Body of pancreas (tissue), 4 donors: ENCODE measurements at regions not wholly inside any gene's neighbourhood (a gene's known extent, or its start where the extent isn't known, plus 50 kb on each side); places are given as distances from the start of the nearest gene placed in this dataset.

Experiments
- ATAC-seq: fragments of 150-250 bp; one replicate; pipeline ENCODE4 v1.9.1; 2016
- DNase-seq, 4 donors: peaks; one replicate each; pipeline ENCODE4 v3.0.0-alpha.2; 2019
- H3K27ac ChIP-seq, 4 donors: fragments of 200-600 bp; sonication (generic); 1 replicate in 3 of 4; 2 replicates in 1 of 4; pipeline versions ENCODE4 v1.5.1 to v1.6.1; 2016 to 2019; ENCODE audit warnings: mild to moderate bottlenecking in 1 of 4, mixed read lengths in 1 of 4, moderate library complexity in 1 of 4
- H3K27me3 ChIP-seq, 2 donors: fragments of 200-600 bp; sonication (generic); one replicate each; pipeline ENCODE4 v1.6.0; 2016; ENCODE audit warnings: mild to moderate bottlenecking in 1 of 2
- H3K36me3 ChIP-seq, 2 donors: fragments of 200-600 bp; sonication (generic); replicated peaks in 1 of 2; 2 replicates each; pipeline ENCODE4 v1.5.1; 2016; ENCODE audit warnings: low read depth in 2 of 2; ENCODE audit not compliant: insufficient read depth in 1 of 2
- H3K4me1 ChIP-seq: fragments of 200-600 bp; sonication (generic); one replicate; pipeline ENCODE4 v1.6.0; 2016
- H3K4me3 ChIP-seq, 2 donors: fragments of 200-600 bp; sonication (generic); 1 replicate in 1 of 2; 2 replicates in 1 of 2; pipeline ENCODE4 v1.5.1; 2016 to 2019
- H3K9me3 ChIP-seq, 3 donors: fragments of 200-600 bp; sonication (generic); 1 replicate in 2 of 3; 2 replicates in 1 of 3; pipeline ENCODE4 v1.5.1; 2016
- CTCF ChIP-seq, 7 experiments: fragments of 450-650 bp in 4 of 7; fragments of 200-600 bp in 3 of 7; sonication (generic) in 3 of 7; IDR thresholded peaks; one replicate each; pipeline ENCODE4 v1.5.1; 2016 to 2019; ENCODE audit warnings: antibody characterized with exemption in 7 of 7
- POLR2A ChIP-seq, 3 donors: fragments of 450-650 bp; IDR thresholded peaks; one replicate each; pipeline ENCODE4 v1.6.1; 2016; ENCODE audit warnings: antibody characterized with exemption in 3 of 3, mild to moderate bottlenecking in 2 of 3
- WGBS, 2 donors: methylation state at CpG; one replicate each; pipeline ENCODE4 v1.1.5; 2017; 5-methylcytosine and 5-hydroxymethylcytosine counted together
- intact Hi-C: fragments of 100-400 bp; cut with DNase I; formaldehyde crosslinking; loops from one replicate; pipeline ENCODE4 v1.15.1; 2023

- no peaks in the 10 kb centered on the region for H3K36me3 ChIP-seq
- intact Hi-C loops, result no loop called here
Observed at GRCh38 chr7:153440715-153441114, 611.5 kb upstream of the DPP6 start.

GRCh38 chr7:153443032-153443701 lies 609.0 kb upstream of the DPP6 start:
- DNase-seq (no peak), ATAC-seq (no peak)
- H3K4me1 ChIP-seq, result no peaks in the 10 kb centered on the region
- WGBS, 2 donors, result 40 to 48% methylated on average over 7 of the region's 7 CpGs
- H3K27me3 ChIP-seq, result no peaks in the 10 kb centered on the region
- intact Hi-C loops, result no loop called here
- no peak overlapping the region for H3K4me3 ChIP-seq
- no peak overlapping the region for H3K27ac ChIP-seq
- H3K36me3 ChIP-seq, result no peaks in the 10 kb centered on the region
- TF ChIP-seq POLR2A (IDR thresholded peaks at IDR 0.05) (no peak), CTCF (IDR thresholded peaks at IDR 0.05) (no peak)
- H3K9me3 ChIP-seq, result no peaks in the 10 kb centered on the region

More at GRCh38 chr7:153440715-153441114, 611.5 kb upstream of the DPP6 start:
- ATAC-seq, result no peak
- Histone ChIP-seq H3K9me3 (no peaks in the 10 kb centered on the region), H3K4me1 (no peaks in the 10 kb centered on the region), H3K4me3 (no peak overlapping the region), H3K27ac (no peak overlapping the region), H3K27me3 (no peaks in the 10 kb centered on the region)
- DNase-seq, result no peak
- TF ChIP-seq POLR2A (IDR thresholded peaks at IDR 0.05), result no peak
- TF ChIP-seq CTCF (IDR thresholded peaks at IDR 0.05), result no peak
- 55 to 58% methylated on average over 3 to 5 of the region's 5 CpGs for WGBS, 2 donors

GRCh38 chr7:153444641-153445040 lies 607.6 kb upstream of the DPP6 start:
- 73 to 75% methylated on average over 8 of the region's 8 CpGs for WGBS, 2 donors
- Histone ChIP-seq H3K4me1 (no peaks in the 10 kb centered on the region), H3K27me3 (no peaks in the 10 kb centered on the region), H3K4me3 (no peak overlapping the region), H3K9me3 (no peaks in the 10 kb centered on the region), H3K36me3 (no peaks in the 10 kb centered on the region), H3K27ac (no peak overlapping the region)
- no peak for DNase-seq
- TF ChIP-seq POLR2A (IDR thresholded peaks at IDR 0.05), result no peak
- TF ChIP-seq CTCF (IDR thresholded peaks at IDR 0.05), result no peak
- intact Hi-C loops, result no loop called here
- ATAC-seq, result no peak

GRCh38 chr7:153445641-153446040 lies 606.6 kb upstream of the DPP6 start:
- Histone ChIP-seq H3K4me1 (no peaks in the 10 kb centered on the region), H3K9me3 (no peaks in the 10 kb centered on the region), H3K36me3 (no peaks in the 10 kb centered on the region), H3K4me3 (no peak overlapping the region), H3K27me3 (no peaks in the 10 kb centered on the region), H3K27ac (no peak overlapping the region)
- 43 to 60% methylated on average over 5 of the region's 5 CpGs for WGBS, 2 donors
- ATAC-seq (no peak), DNase-seq (no peak)
- intact Hi-C loops, result no loop called here
- no peak for TF ChIP-seq POLR2A (IDR thresholded peaks at IDR 0.05)
- no peak for TF ChIP-seq CTCF (IDR thresholded peaks at IDR 0.05)

GRCh38 chr7:153446490-153446889 lies 605.7 kb upstream of the DPP6 start:
- Histone ChIP-seq H3K4me1 (no peaks in the 10 kb centered on the region), H3K4me3 (no peak overlapping the region), H3K9me3 (no peaks in the 10 kb centered on the region), H3K27me3 (no peaks in the 10 kb centered on the region), H3K36me3 (no peaks in the 10 kb centered on the region), H3K27ac (no peak overlapping the region)
- WGBS, 2 donors, result 42 to 56% methylated on average over 2 of the region's 2 CpGs
- ATAC-seq (no peak), DNase-seq (no peak)
- intact Hi-C loops, result no loop called here
- TF ChIP-seq POLR2A (IDR thresholded peaks at IDR 0.05), result no peak
- TF ChIP-seq CTCF (IDR thresholded peaks at IDR 0.05), result no peak
